Body of pancreas (tissue), 4 donors: ENCODE measurements at regions not wholly inside any gene's neighbourhood (a gene's known extent, or its start where the extent isn't known, plus 50 kb on each side); places are given as distances from the start of the nearest gene placed in this dataset.

ENCODE experiments used
- CTCF ChIP-seq, 7 experiments: fragments of 450-650 bp in 4 of 7; fragments of 200-600 bp in 3 of 7; sonication (generic) in 3 of 7; IDR thresholded peaks; one replicate each; pipeline ENCODE4 v1.5.1; 2016 to 2019; ENCODE audit warnings: antibody characterized with exemption in 7 of 7
- POLR2A ChIP-seq, 3 donors: fragments of 450-650 bp; IDR thresholded peaks; one replicate each; pipeline ENCODE4 v1.6.1; 2016; ENCODE audit warnings: antibody characterized with exemption in 3 of 3, mild to moderate bottlenecking in 2 of 3

GRCh38 chr15:31786360-31786759, 244.0 kb upstream of the CHRNA7 start:
- TF ChIP-seq CTCF (IDR thresholded peaks at IDR 0.05) (no peak), POLR2A (IDR thresholded peaks at IDR 0.05) (no peak)
